ENCODE measurements at regions not wholly inside any gene's neighbourhood (a gene's known extent, or its start where the extent isn't known, plus 50 kb on each side); places are given as distances from the start of the nearest gene placed in this dataset.
A peak's percentile ranks its signal among the peaks of the same experiment; 100 is the strongest.

- no peak for DNase-seq
Measured at GRCh38 chr1:72915581-72915980, 633.2 kb upstream of the NEGR1 start.

GRCh38 chr1:72911656-72912055, 629.3 kb upstream of the NEGR1 start:
- no peak for DNase-seq

GRCh38 chr1:72896256-72896655, 613.9 kb upstream of the NEGR1 start:
- DNase-seq = no peak

- DNase-seq = no peak
Measured at GRCh38 chr1:72892461-72892860, 610.1 kb upstream of the NEGR1 start.

- DNase-seq = peak; percentile 11
Measured at GRCh38 chr1:72891976-72892375, 609.6 kb upstream of the NEGR1 start.

GRCh38 chr1:72885841-72886240, 603.5 kb upstream of the NEGR1 start:
- DNase-seq = no peak

GRCh38 chr1:72885017-72885416, 602.7 kb upstream of the NEGR1 start:
- peak; percentile 2 for DNase-seq

GRCh38 chr1:72869873-72870272, 587.5 kb upstream of the NEGR1 start:
- DNase-seq = no peak

- no peak for DNase-seq
Measured at GRCh38 chr1:72869441-72869840, 587.1 kb upstream of the NEGR1 start.

GRCh38 chr1:72851597-72851996, 569.3 kb upstream of the NEGR1 start:
- peak; percentile 25 for DNase-seq

GRCh38 chr1:72848997-72849396, 566.7 kb upstream of the NEGR1 start:
- no peak for DNase-seq

- no peak for DNase-seq
Measured at GRCh38 chr1:72847651-72848050, 565.3 kb upstream of the NEGR1 start.

- DNase-seq = no peak
Measured at GRCh38 chr1:72846476-72847278, 564.3 kb upstream of the NEGR1 start.

- DNase-seq = no peak
Measured at GRCh38 chr1:72845981-72846380, 563.6 kb upstream of the NEGR1 start.

- no peak for DNase-seq
Measured at GRCh38 chr1:72845381-72845780, 563.0 kb upstream of the NEGR1 start.

- DNase-seq = no peak
Measured at GRCh38 chr1:72837781-72838180, 555.4 kb upstream of the NEGR1 start.

- DNase-seq = no peak
Measured at GRCh38 chr1:72830606-72831390, 548.5 kb upstream of the NEGR1 start.

- no peak for DNase-seq
Measured at GRCh38 chr1:72827278-72827677, 544.9 kb upstream of the NEGR1 start.

- DNase-seq = no peak
Measured at GRCh38 chr1:72804541-72804940, 522.2 kb upstream of the NEGR1 start.

GRCh38 chr1:72781038-72781437, 498.7 kb upstream of the NEGR1 start:
- no peak for DNase-seq

- DNase-seq = no peak
Measured at GRCh38 chr1:72780212-72780611, 497.9 kb upstream of the NEGR1 start.

GRCh38 chr1:72777918-72778317, 495.6 kb upstream of the NEGR1 start:
- no peak for DNase-seq

GRCh38 chr1:72763481-72763880, 481.1 kb upstream of the NEGR1 start:
- no peak for DNase-seq

- no peak for DNase-seq
Measured at GRCh38 chr1:72759486-72759885, 477.1 kb upstream of the NEGR1 start.

Data from DMS79 treated with DMSO at 0.1 percent for 48 hours (cell line).